DMS153 treated with DMSO at 0.1 percent for 48 hours (cell line): ENCODE measurements at regions not wholly inside any gene's neighbourhood (a gene's known extent, or its start where the extent isn't known, plus 50 kb on each side); places are given as distances from the start of the nearest gene placed in this dataset.
"Not testable (repeated sequence)": the region's sequence is repeated elsewhere in the genome, so short reads cannot be mapped to it uniquely, and the experiment has no call there.

Experiments used
- DNase-seq: peaks from one replicate; lab custom pipeline; 2025; ENCODE audit not compliant: unreplicated experiment; lab: John Stamatoyannopoulos, UW

GRCh38 chr7:114182837-114183236 lies 231.8 kb upstream of the FOXP2 start:
- DNase-seq = no peak

GRCh38 chr7:114181280-114181679 lies 233.3 kb upstream of the FOXP2 start:
- DNase-seq = no peak

- DNase-seq = no peak
Observed at GRCh38 chr7:114180556-114181266, 233.9 kb upstream of the FOXP2 start.

GRCh38 chr7:114175125-114175524 lies 239.5 kb upstream of the FOXP2 start:
- no peak for DNase-seq

- DNase-seq = no peak
Observed at GRCh38 chr7:114173170-114173890, 241.3 kb upstream of the FOXP2 start.

GRCh38 chr7:114169389-114169788 lies 245.2 kb upstream of the FOXP2 start:
- not testable (repeated sequence) for DNase-seq

GRCh38 chr7:114160925-114161324 lies 242.1 kb upstream of the PPP1R3A start:
- no peak for DNase-seq

- DNase-seq = no peak
Observed at GRCh38 chr7:114158854-114159253, 240.0 kb upstream of the PPP1R3A start.

- DNase-seq = no peak
Observed at GRCh38 chr7:114158275-114158674, 239.5 kb upstream of the PPP1R3A start.

GRCh38 chr7:114156178-114156577 lies 237.4 kb upstream of the PPP1R3A start:
- no peak for DNase-seq

- DNase-seq = no peak
Observed at GRCh38 chr7:114155116-114156110, 236.6 kb upstream of the PPP1R3A start.

GRCh38 chr7:114153700-114154099 lies 234.9 kb upstream of the PPP1R3A start:
- no peak for DNase-seq

- DNase-seq = no peak
Observed at GRCh38 chr7:114152314-114152938, 233.6 kb upstream of the PPP1R3A start.

- no peak for DNase-seq
Observed at GRCh38 chr7:114151777-114152176, 233.0 kb upstream of the PPP1R3A start.

- no peak for DNase-seq
Observed at GRCh38 chr7:114150689-114151088, 231.9 kb upstream of the PPP1R3A start.

- DNase-seq = no peak
Observed at GRCh38 chr7:114148779-114149178, 230.0 kb upstream of the PPP1R3A start.

GRCh38 chr7:114141415-114141814 lies 222.6 kb upstream of the PPP1R3A start:
- DNase-seq = no peak

GRCh38 chr7:114140561-114140960 lies 221.8 kb upstream of the PPP1R3A start:
- no peak for DNase-seq

- DNase-seq = not testable (repeated sequence)
Observed at GRCh38 chr7:114139690-114140089, 220.9 kb upstream of the PPP1R3A start.

GRCh38 chr7:114138587-114138986 lies 219.8 kb upstream of the PPP1R3A start:
- no peak for DNase-seq

- DNase-seq = no peak
Observed at GRCh38 chr7:114133717-114134116, 214.9 kb upstream of the PPP1R3A start.
